GM23338 (cell line): ENCODE measurements at regions not wholly inside any gene's neighbourhood (a gene's known extent, or its start where the extent isn't known, plus 50 kb on each side); places are given as distances from the start of the nearest gene placed in this dataset.

Experiments used
- ATAC-seq: fragments of 200-7000 bp; cut with Tn5 transposase; 3 replicates; pipeline ENCODE4 v1.9.1; 2020
- DNase-seq: peaks from one replicate; pipeline ENCODE4 v3.0.0-alpha.2; 2015; ENCODE audit warnings: low spot score
- H2AFZ ChIP-seq: fragments of 200-600 bp; sonication (generic); 2 replicates; pipeline ENCODE4 v1.8.0; 2016; ENCODE audit warnings: antibody characterized with exemption, mild to moderate bottlenecking, moderate library complexity
- H3F3A ChIP-seq: fragments of 200-600 bp; sonication (generic); replicated peaks from 2 replicates; pipeline ENCODE4 v1.8.0; 2017; ENCODE audit warnings: antibody characterized with exemption, mixed run types, low read depth
- H3K27ac ChIP-seq: fragments of 200-600 bp; sonication (generic); 2 replicates; pipeline ENCODE4 v1.6.1; 2016; ENCODE audit warnings: low read depth
- H3K27me3 ChIP-seq: fragments of 200-600 bp; sonication (generic); 2 replicates; pipeline ENCODE4 v1.8.0; 2016; ENCODE audit warnings: mild to moderate bottlenecking, mixed run types, moderate library complexity; ENCODE audit not compliant: insufficient read depth
- H3K36me3 ChIP-seq: fragments of 200-600 bp; sonication (generic); 2 replicates; pipeline ENCODE4 v1.8.0; 2016; ENCODE audit warnings: mild to moderate bottlenecking; ENCODE audit not compliant: insufficient read depth
- H3K4me1 ChIP-seq: fragments of 200-600 bp; sonication (generic); 2 replicates; pipeline ENCODE4 v1.8.0; 2016; ENCODE audit warnings: mild to moderate bottlenecking, moderate library complexity; ENCODE audit not compliant: insufficient read depth
- H3K4me2 ChIP-seq: fragments of 200-600 bp; sonication (generic); 2 replicates; pipeline ENCODE4 v1.7.1; 2017; ENCODE audit warnings: mixed run types
- H3K4me3 ChIP-seq: fragments of 200-600 bp; sonication (generic); 2 replicates; pipeline ENCODE4 v1.6.1; 2016; ENCODE audit warnings: mixed run types
- H3K79me2 ChIP-seq: fragments of 200-600 bp; sonication (generic); replicated peaks from 2 replicates; pipeline ENCODE4 v1.8.0; 2017; ENCODE audit warnings: mild to moderate bottlenecking; ENCODE audit not compliant: insufficient read depth
- H3K9me2 ChIP-seq: fragments of 200-600 bp; sonication (generic); 2 replicates; pipeline ENCODE4 v1.8.0; 2017; ENCODE audit not compliant: insufficient read depth
- H4K20me1 ChIP-seq: fragments of 200-600 bp; sonication (generic); replicated peaks from 2 replicates; pipeline ENCODE4 v1.8.0; 2017; ENCODE audit warnings: mild to moderate bottlenecking; ENCODE audit not compliant: insufficient read depth
- H3K27ac Mint-ChIP-seq: 2 replicates; pipeline ENCODE4 v1.8.0; 2020; ENCODE audit warnings: inconsistent platforms, mild to moderate bottlenecking, moderate library complexity, mixed read lengths
- H3K27me3 Mint-ChIP-seq: 3 replicates; pipeline ENCODE4 v1.8.0; 2022; ENCODE audit warnings: low read depth, mild to moderate bottlenecking, moderate library complexity, mixed read lengths, inconsistent platforms; ENCODE audit not compliant: insufficient read depth, poor library complexity
- H3K36me3 Mint-ChIP-seq: 3 replicates; pipeline ENCODE4 v1.8.0; 2021; ENCODE audit warnings: low read depth, mild to moderate bottlenecking, inconsistent platforms, moderate library complexity, mixed read lengths
- H3K4me1 Mint-ChIP-seq: 3 replicates; pipeline ENCODE4 v1.8.0; 2020; ENCODE audit warnings: mild to moderate bottlenecking, inconsistent platforms, mixed read lengths
- H3K4me3 Mint-ChIP-seq: 3 replicates; pipeline ENCODE4 v1.8.0; 2021; ENCODE audit warnings: moderate library complexity, mild to moderate bottlenecking, inconsistent platforms, mixed read lengths
- H3K9me3 Mint-ChIP-seq: 3 replicates; pipeline ENCODE4 v1.8.0; 2020; ENCODE audit warnings: moderate library complexity, mild to moderate bottlenecking, inconsistent platforms, mixed read lengths
- CREB1 ChIP-seq: fragments of 250-450 bp; sonication (Bioruptor Pico); IDR thresholded peaks from 2 replicates; pipeline ENCODE4 v1.5.0; 2020; ENCODE audit warnings: low read depth, mild to moderate bottlenecking, moderate library complexity
- EZH2 ChIP-seq: fragments of 200-600 bp; sonication (generic); IDR thresholded peaks from one replicate; pipeline ENCODE4 v1.8.0; 2017; ENCODE audit warnings: antibody characterized with exemption, mild to moderate bottlenecking, low read depth; ENCODE audit not compliant: unreplicated experiment
- EZH2phosphoT487 ChIP-seq: fragments of 200-600 bp; sonication (generic); IDR thresholded peaks from one replicate; pipeline ENCODE4 v1.8.1; 2018; ENCODE audit warnings: antibody characterized with exemption; ENCODE audit not compliant: unreplicated experiment
- JUNB ChIP-seq: IDR thresholded peaks from one replicate; pipeline ENCODE4 v1.6.1; 2016; ENCODE audit warnings: antibody characterized with exemption; ENCODE audit not compliant: unreplicated experiment
- NANOG ChIP-seq: IDR thresholded peaks from 2 replicates; pipeline ENCODE4 v1.6.1; 2016; ENCODE audit warnings: antibody characterized with exemption, borderline replicate concordance
- POLR2AphosphoS5 ChIP-seq: IDR thresholded peaks from 2 replicates; pipeline ENCODE4 v1.6.1; 2016; ENCODE audit warnings: antibody characterized with exemption, low read depth
- STAT1 ChIP-seq: IDR thresholded peaks from one replicate; pipeline ENCODE4 v1.6.1; 2016; ENCODE audit warnings: antibody characterized with exemption; ENCODE audit not compliant: unreplicated experiment
- ZNF114 ChIP-seq: fragments of 250-450 bp; sonication (Bioruptor Pico); IDR thresholded peaks from 2 replicates; pipeline ENCODE4 v1.5.0; 2020; ENCODE audit warnings: mild to moderate bottlenecking, moderate library complexity
- ZNF331 ChIP-seq: fragments of 250-450 bp; sonication (Bioruptor Pico); IDR thresholded peaks from 2 replicates; pipeline ENCODE4 v1.5.0; 2020; ENCODE audit warnings: low read depth, mild to moderate bottlenecking, moderate library complexity
- TF ChIP-seq, protein P1 (sequence below): fragments of 250-450 bp; sonication (Bioruptor Pico); IDR thresholded peaks from 2 replicates; pipeline ENCODE4 v1.5.0; 2020; ENCODE audit warnings: mild to moderate bottlenecking, moderate library complexity
- TF ChIP-seq, protein P2 (sequence below): IDR thresholded peaks from 2 replicates; pipeline ENCODE4 v1.6.1; 2016; ENCODE audit warnings: antibody characterized with exemption
- TF ChIP-seq, protein P3 (sequence below), 2 experiments: fragments of 200-600 bp in 1 of 2; sonication (generic) in 1 of 2; conservative IDR thresholded peaks; 2 replicates each; pipeline versions ENCODE4 v1.5.1 to v1.6.1; 2016 to 2017; ENCODE audit warnings: antibody characterized with exemption in 2 of 2, low read depth in 2 of 2, mild to moderate bottlenecking in 2 of 2, moderate library complexity in 1 of 2
- TF ChIP-seq, protein P4 (sequence below): IDR thresholded peaks from one replicate; pipeline ENCODE4 v1.6.1; 2018; ENCODE audit warnings: antibody characterized with exemption; ENCODE audit not compliant: unreplicated experiment

DNA sequence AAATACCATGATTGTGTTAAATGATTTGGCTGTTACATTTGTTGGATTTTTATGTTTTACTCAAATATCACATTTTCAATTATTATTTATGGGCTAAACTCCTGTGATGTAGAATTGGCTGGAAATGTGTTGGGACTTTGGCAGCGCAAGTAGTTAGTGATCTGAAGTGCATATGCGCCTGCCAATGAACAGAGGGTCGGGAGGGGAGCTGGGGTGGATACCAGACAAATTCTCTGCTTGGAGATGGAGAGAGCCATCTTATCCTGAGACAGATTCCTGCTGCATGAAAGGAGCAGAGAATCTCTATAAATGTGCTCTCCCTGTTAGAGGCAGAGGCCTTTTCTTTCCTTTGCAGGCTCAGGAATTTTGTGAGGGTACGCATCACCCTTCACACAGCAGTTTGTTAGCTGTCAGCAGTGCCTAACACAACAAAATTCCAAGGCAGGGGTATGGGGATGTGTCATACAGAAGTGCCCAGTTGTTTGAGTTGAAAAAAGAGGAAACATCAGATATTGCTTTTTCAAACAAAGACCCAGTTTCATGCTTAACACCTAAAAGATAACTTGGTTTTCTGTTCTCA, 489.1 kb downstream of the CSNK1G3 start:
- Histone ChIP-seq H3K4me1 (no peaks in the 10 kb centered on the region), H4K20me1 (no peaks in the 10 kb centered on the region), H3K9me2 (peaks cover 5% of the 10 kb centered on the region), H3K4me3 (no peak overlapping the region), H3K4me2 (no peak overlapping the region), H3K27me3 (no peaks in the 10 kb centered on the region), H2AFZ (peak overlapping the region; percentile 16; the same call in 1 of the 2 replicates), H3F3A (no peaks in the 10 kb centered on the region), H3K79me2 (no peaks in the 10 kb centered on the region), H3K36me3 (no peaks in the 10 kb centered on the region), H3K27ac (no peak overlapping the region)
- ATAC-seq (no peak), DNase-seq (peak; percentile 1)
- Mint-ChIP-seq H3K27me3 (peaks cover 1% of the 10 kb centered on the region), H3K4me3 (no peak overlapping the region), H3K4me1 (peaks cover 7% of the 10 kb centered on the region; the same call in 2 of the 3 replicates), H3K9me3 (peaks cover 3% of the 10 kb centered on the region), H3K36me3 (peaks cover 4% of the 10 kb centered on the region; the same call in 2 of the 3 replicates), H3K27ac (no peak overlapping the region)
- TF ChIP-seq, protein P1, sequence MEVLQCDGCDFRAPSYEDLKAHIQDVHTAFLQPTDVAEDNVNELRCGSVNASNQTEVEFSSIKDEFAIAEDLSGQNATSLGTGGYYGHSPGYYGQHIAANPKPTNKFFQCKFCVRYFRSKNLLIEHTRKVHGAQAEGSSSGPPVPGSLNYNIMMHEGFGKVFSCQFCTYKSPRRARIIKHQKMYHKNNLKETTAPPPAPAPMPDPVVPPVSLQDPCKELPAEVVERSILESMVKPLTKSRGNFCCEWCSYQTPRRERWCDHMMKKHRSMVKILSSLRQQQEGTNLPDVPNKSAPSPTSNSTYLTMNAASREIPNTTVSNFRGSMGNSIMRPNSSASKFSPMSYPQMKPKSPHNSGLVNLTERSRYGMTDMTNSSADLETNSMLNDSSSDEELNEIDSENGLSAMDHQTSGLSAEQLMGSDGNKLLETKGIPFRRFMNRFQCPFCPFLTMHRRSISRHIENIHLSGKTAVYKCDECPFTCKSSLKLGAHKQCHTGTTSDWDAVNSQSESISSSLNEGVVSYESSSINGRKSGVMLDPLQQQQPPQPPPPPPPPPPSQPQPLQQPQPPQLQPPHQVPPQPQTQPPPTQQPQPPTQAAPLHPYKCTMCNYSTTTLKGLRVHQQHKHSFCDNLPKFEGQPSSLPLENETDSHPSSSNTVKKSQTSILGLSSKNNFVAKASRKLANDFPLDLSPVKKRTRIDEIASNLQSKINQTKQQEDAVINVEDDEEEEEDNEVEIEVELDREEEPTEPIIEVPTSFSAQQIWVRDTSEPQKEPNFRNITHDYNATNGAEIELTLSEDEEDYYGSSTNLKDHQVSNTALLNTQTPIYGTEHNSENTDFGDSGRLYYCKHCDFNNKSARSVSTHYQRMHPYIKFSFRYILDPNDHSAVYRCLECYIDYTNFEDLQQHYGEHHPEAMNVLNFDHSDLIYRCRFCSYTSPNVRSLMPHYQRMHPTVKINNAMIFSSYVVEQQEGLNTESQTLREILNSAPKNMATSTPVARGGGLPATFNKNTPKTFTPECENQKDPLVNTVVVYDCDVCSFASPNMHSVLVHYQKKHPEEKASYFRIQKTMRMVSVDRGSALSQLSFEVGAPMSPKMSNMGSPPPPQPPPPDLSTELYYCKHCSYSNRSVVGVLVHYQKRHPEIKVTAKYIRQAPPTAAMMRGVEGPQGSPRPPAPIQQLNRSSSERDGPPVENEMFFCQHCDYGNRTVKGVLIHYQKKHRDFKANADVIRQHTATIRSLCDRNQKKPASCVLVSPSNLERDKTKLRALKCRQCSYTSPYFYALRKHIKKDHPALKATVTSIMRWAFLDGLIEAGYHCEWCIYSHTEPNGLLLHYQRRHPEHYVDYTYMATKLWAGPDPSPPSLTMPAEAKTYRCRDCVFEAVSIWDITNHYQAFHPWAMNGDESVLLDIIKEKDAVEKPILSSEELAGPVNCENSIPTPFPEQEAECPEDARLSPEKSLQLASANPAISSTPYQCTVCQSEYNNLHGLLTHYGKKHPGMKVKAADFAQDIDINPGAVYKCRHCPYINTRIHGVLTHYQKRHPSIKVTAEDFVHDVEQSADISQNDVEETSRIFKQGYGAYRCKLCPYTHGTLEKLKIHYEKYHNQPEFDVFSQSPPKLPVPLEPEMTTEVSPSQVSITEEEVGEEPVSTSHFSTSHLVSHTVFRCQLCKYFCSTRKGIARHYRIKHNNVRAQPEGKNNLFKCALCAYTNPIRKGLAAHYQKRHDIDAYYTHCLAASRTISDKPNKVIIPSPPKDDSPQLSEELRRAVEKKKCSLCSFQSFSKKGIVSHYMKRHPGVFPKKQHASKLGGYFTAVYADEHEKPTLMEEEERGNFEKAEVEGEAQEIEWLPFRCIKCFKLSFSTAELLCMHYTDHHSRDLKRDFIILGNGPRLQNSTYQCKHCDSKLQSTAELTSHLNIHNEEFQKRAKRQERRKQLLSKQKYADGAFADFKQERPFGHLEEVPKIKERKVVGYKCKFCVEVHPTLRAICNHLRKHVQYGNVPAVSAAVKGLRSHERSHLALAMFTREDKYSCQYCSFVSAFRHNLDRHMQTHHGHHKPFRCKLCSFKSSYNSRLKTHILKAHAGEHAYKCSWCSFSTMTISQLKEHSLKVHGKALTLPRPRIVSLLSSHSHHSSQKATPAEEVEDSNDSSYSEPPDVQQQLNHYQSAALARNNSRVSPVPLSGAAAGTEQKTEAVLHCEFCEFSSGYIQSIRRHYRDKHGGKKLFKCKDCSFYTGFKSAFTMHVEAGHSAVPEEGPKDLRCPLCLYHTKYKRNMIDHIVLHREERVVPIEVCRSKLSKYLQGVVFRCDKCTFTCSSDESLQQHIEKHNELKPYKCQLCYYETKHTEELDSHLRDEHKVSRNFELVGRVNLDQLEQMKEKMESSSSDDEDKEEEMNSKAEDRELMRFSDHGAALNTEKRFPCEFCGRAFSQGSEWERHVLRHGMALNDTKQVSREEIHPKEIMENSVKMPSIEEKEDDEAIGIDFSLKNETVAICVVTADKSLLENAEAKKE (CRISPR knock-in tag), result no peak
- TF ChIP-seq STAT1 (no peak), ZNF331 (CRISPR knock-in tag) (no peak), EZH2 (no peak), CREB1 (CRISPR knock-in tag) (no peak), JUNB (no peak), NANOG (no peak), POLR2AphosphoS5 (no peak), ZNF114 (no peak), EZH2phosphoT487 (no peak)
- TF ChIP-seq, protein P2, sequence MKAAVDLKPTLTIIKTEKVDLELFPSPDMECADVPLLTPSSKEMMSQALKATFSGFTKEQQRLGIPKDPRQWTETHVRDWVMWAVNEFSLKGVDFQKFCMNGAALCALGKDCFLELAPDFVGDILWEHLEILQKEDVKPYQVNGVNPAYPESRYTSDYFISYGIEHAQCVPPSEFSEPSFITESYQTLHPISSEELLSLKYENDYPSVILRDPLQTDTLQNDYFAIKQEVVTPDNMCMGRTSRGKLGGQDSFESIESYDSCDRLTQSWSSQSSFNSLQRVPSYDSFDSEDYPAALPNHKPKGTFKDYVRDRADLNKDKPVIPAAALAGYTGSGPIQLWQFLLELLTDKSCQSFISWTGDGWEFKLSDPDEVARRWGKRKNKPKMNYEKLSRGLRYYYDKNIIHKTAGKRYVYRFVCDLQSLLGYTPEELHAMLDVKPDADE, result no peak
- TF ChIP-seq, protein P3, sequence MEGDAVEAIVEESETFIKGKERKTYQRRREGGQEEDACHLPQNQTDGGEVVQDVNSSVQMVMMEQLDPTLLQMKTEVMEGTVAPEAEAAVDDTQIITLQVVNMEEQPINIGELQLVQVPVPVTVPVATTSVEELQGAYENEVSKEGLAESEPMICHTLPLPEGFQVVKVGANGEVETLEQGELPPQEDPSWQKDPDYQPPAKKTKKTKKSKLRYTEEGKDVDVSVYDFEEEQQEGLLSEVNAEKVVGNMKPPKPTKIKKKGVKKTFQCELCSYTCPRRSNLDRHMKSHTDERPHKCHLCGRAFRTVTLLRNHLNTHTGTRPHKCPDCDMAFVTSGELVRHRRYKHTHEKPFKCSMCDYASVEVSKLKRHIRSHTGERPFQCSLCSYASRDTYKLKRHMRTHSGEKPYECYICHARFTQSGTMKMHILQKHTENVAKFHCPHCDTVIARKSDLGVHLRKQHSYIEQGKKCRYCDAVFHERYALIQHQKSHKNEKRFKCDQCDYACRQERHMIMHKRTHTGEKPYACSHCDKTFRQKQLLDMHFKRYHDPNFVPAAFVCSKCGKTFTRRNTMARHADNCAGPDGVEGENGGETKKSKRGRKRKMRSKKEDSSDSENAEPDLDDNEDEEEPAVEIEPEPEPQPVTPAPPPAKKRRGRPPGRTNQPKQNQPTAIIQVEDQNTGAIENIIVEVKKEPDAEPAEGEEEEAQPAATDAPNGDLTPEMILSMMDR (conservative IDR thresholded peaks at IDR 0.05; ENCODE audit: low read depth in 2 of 2), result no peak
- TF ChIP-seq, protein P4, sequence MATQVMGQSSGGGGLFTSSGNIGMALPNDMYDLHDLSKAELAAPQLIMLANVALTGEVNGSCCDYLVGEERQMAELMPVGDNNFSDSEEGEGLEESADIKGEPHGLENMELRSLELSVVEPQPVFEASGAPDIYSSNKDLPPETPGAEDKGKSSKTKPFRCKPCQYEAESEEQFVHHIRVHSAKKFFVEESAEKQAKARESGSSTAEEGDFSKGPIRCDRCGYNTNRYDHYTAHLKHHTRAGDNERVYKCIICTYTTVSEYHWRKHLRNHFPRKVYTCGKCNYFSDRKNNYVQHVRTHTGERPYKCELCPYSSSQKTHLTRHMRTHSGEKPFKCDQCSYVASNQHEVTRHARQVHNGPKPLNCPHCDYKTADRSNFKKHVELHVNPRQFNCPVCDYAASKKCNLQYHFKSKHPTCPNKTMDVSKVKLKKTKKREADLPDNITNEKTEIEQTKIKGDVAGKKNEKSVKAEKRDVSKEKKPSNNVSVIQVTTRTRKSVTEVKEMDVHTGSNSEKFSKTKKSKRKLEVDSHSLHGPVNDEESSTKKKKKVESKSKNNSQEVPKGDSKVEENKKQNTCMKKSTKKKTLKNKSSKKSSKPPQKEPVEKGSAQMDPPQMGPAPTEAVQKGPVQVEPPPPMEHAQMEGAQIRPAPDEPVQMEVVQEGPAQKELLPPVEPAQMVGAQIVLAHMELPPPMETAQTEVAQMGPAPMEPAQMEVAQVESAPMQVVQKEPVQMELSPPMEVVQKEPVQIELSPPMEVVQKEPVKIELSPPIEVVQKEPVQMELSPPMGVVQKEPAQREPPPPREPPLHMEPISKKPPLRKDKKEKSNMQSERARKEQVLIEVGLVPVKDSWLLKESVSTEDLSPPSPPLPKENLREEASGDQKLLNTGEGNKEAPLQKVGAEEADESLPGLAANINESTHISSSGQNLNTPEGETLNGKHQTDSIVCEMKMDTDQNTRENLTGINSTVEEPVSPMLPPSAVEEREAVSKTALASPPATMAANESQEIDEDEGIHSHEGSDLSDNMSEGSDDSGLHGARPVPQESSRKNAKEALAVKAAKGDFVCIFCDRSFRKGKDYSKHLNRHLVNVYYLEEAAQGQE, result no peak
